Type B pancreatic cell (in vitro differentiated cells): ENCODE measurements at regions not wholly inside any gene's neighbourhood (a gene's known extent, or its start where the extent isn't known, plus 50 kb on each side); places are given as distances from the start of the nearest gene placed in this dataset.

Source experiments
- DNase-seq: peaks from one replicate; pipeline ENCODE4 v3.0.0; 2021; ENCODE audit warnings: mixed read lengths; ENCODE audit not compliant: unreplicated experiment; ENCODE audit errors: extremely low spot score
- H3K27ac Mint-ChIP-seq: 2 replicates; pipeline ENCODE4 v1.8.0; 2021; ENCODE audit warnings: mild to moderate bottlenecking, mixed read lengths
- H3K27me3 Mint-ChIP-seq: 2 replicates; pipeline ENCODE4 v1.8.0; 2021; ENCODE audit warnings: mixed read lengths
- H3K36me3 Mint-ChIP-seq: 2 replicates; pipeline ENCODE4 v1.8.0; 2021; ENCODE audit warnings: mixed read lengths
- H3K4me1 Mint-ChIP-seq: one replicate; pipeline ENCODE4 v1.8.0; 2021; ENCODE audit warnings: mixed read lengths; ENCODE audit not compliant: unreplicated experiment
- H3K4me3 Mint-ChIP-seq: 2 replicates; pipeline ENCODE4 v1.8.0; 2021; ENCODE audit warnings: mild to moderate bottlenecking, mixed read lengths
- H3K9me3 Mint-ChIP-seq: 2 replicates; pipeline ENCODE4 v1.8.0; 2021; ENCODE audit warnings: mixed read lengths
- CTCF ChIP-seq: fragments of 200-600 bp; sonication (generic); conservative IDR thresholded peaks from 2 replicates; pipeline ENCODE4 v1.5.0; 2021; ENCODE audit warnings: antibody characterized with exemption, mild to moderate bottlenecking

GRCh38 chr13:111064661-111065060 lies 50.4 kb upstream of the ARHGEF7 start:
- Mint-ChIP-seq H3K27me3 (peaks cover 14% of the 10 kb centered on the region), H3K36me3 (no peaks in the 10 kb centered on the region), H3K27ac (no peak overlapping the region), H3K4me1 (peaks cover 10% of the 10 kb centered on the region), H3K4me3 (no peak overlapping the region), H3K9me3 (no peaks in the 10 kb centered on the region)
- DNase-seq: no peak
- TF ChIP-seq CTCF: no peak

- Mint-ChIP-seq H3K4me3 (no peak overlapping the region), H3K36me3 (no peaks in the 10 kb centered on the region), H3K4me1 (peaks cover 9% of the 10 kb centered on the region), H3K27ac (no peak overlapping the region), H3K27me3 (peaks cover 15% of the 10 kb centered on the region), H3K9me3 (peaks cover 5% of the 10 kb centered on the region)
- TF ChIP-seq CTCF: no peak
- DNase-seq: no peak
These were observed 52.1 kb upstream of the ARHGEF7 start for GRCh38 chr13:111062966-111063365.

- Mint-ChIP-seq H3K36me3 (no peaks in the 10 kb centered on the region), H3K4me3 (no peak overlapping the region), H3K4me1 (peaks cover 6% of the 10 kb centered on the region), H3K9me3 (peaks cover 5% of the 10 kb centered on the region), H3K27me3 (peaks cover 11% of the 10 kb centered on the region), H3K27ac (no peak overlapping the region)
- TF ChIP-seq CTCF: no peak
- no peak for DNase-seq
These were observed 52.8 kb upstream of the ARHGEF7 start for GRCh38 chr13:111062305-111062704.

GRCh38 chr13:111061358-111062045 lies 53.6 kb upstream of the ARHGEF7 start:
- H3K27ac Mint-ChIP-seq: no peak overlapping the region
- no peak for TF ChIP-seq CTCF
- peaks cover 6% of the 10 kb centered on the region for H3K4me1 Mint-ChIP-seq
- H3K9me3 Mint-ChIP-seq: peaks cover 5% of the 10 kb centered on the region
- peaks cover 11% of the 10 kb centered on the region for H3K27me3 Mint-ChIP-seq
- H3K4me3 Mint-ChIP-seq: no peak overlapping the region
- DNase-seq: no peak
- no peaks in the 10 kb centered on the region for H3K36me3 Mint-ChIP-seq

GRCh38 chr13:111060237-111060919 lies 54.7 kb upstream of the ARHGEF7 start:
- peaks cover 5% of the 10 kb centered on the region for H3K9me3 Mint-ChIP-seq
- no peak overlapping the region for H3K4me3 Mint-ChIP-seq
- H3K27ac Mint-ChIP-seq: no peak overlapping the region
- peaks cover 5% of the 10 kb centered on the region for H3K4me1 Mint-ChIP-seq
- DNase-seq: no peak
- TF ChIP-seq CTCF: no peak
- H3K36me3 Mint-ChIP-seq: no peaks in the 10 kb centered on the region
- H3K27me3 Mint-ChIP-seq: peaks cover 12% of the 10 kb centered on the region
